ENCODE measurements at regions not wholly inside any gene's neighbourhood (a gene's known extent, or its start where the extent isn't known, plus 50 kb on each side); places are given as distances from the start of the nearest gene placed in this dataset.

DNA sequence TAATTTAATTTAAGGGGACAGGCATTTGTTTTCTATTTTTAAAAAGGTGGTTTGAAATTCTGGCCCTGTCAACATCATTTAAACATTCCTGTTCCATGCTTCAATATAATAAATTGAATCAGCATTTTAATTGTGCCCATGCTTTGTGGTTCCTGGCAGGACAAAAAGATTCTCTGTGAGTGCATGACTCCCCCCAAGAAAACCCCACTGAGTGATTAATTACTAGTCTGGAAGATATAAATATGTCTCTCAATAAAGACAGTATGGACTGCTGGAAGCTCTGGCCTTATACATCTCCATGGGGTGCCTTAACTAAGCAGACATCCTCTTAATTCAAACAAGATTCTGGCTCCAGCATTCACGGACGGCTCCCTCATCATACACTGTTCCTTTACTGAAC, 95.0 kb upstream of the PSMD7 start:
- ChIA-PET CTCF (ENCODE audit: unreplicated experiment) (no interaction called here), POLR2A (no interaction called here)
- no peak overlapping the region for H3K4me2 ChIP-seq (ENCODE audit: low read length)
- no peaks in the 10 kb centered on the region for H3K9me3 ChIP-seq (ENCODE audit: low read length)
- H3K36me3 ChIP-seq (ENCODE audit: insufficient read depth, low read length) = no peaks in the 10 kb centered on the region
- DNase-seq (ENCODE audit: low spot score) = no peak
- no peak overlapping the region for H3K27ac ChIP-seq (ENCODE audit: low read depth, low read length, poor library complexity, severe bottlenecking)
- no peaks in the 10 kb centered on the region for H3K9me2 ChIP-seq (ENCODE audit: insufficient read depth, low read length)
- H3K4me1 ChIP-seq (ENCODE audit: insufficient read depth, low read length, poor library complexity, severe bottlenecking) = no peaks in the 10 kb centered on the region
- intact Hi-C loops (cut with micrococcal nuclease; ENCODE audit: unreplicated experiment) = no loop called here
- H4K20me1 ChIP-seq (ENCODE audit: insufficient read depth, low read length) = no peaks in the 10 kb centered on the region
- no peak for TF ChIP-seq EZH2phosphoT487 (IDR thresholded peaks at IDR 0.05; ENCODE audit: borderline replicate concordance, low read depth, low read length)
- TF ChIP-seq, protein P1, sequence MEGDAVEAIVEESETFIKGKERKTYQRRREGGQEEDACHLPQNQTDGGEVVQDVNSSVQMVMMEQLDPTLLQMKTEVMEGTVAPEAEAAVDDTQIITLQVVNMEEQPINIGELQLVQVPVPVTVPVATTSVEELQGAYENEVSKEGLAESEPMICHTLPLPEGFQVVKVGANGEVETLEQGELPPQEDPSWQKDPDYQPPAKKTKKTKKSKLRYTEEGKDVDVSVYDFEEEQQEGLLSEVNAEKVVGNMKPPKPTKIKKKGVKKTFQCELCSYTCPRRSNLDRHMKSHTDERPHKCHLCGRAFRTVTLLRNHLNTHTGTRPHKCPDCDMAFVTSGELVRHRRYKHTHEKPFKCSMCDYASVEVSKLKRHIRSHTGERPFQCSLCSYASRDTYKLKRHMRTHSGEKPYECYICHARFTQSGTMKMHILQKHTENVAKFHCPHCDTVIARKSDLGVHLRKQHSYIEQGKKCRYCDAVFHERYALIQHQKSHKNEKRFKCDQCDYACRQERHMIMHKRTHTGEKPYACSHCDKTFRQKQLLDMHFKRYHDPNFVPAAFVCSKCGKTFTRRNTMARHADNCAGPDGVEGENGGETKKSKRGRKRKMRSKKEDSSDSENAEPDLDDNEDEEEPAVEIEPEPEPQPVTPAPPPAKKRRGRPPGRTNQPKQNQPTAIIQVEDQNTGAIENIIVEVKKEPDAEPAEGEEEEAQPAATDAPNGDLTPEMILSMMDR (conservative IDR thresholded peaks at IDR 0.05; ENCODE audit: low read length) = no peak
- H3K79me2 ChIP-seq (ENCODE audit: insufficient read depth, low read depth, low read length) = no peaks in the 10 kb centered on the region
- no peak overlapping the region for H3K4me3 ChIP-seq (ENCODE audit: low read depth, low read length, poor library complexity, severe bottlenecking)
- no peak overlapping the region for H2AFZ ChIP-seq (ENCODE audit: low read length)
- BruUV-seq (replicated peaks) = no TSS peak

DNA sequence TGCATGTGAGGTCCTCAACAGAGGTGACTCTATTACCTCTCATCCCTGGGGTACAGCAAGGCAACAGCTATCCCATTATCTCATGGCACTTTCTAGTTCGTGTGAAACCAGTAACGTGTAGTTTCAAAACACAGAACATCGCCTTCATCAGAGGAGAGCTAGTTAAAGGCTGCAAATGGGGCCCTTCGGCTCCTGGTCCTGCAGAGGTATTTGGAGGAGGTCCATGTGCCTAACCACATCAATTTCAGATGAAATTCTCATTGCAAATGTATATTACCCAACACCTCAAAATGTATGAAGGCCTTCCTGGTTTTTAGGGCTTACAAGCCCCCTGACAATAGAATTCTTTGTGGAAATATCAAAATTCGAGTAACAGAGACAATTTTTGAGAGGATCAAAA, 95.7 kb upstream of the PSMD7 start:
- no TSS peak for BruUV-seq (replicated peaks)
- ChIA-PET CTCF (ENCODE audit: unreplicated experiment) (no interaction called here), POLR2A (no interaction called here)
- TF ChIP-seq, protein P1 (conservative IDR thresholded peaks at IDR 0.05; ENCODE audit: low read length) = no peak
- no peak for TF ChIP-seq EZH2phosphoT487 (IDR thresholded peaks at IDR 0.05; ENCODE audit: borderline replicate concordance, low read depth, low read length)
- intact Hi-C loops (cut with micrococcal nuclease; ENCODE audit: unreplicated experiment) = no loop called here
- Histone ChIP-seq H3K79me2 (ENCODE audit: insufficient read depth, low read depth, low read length) (no peaks in the 10 kb centered on the region), H3K4me1 (ENCODE audit: insufficient read depth, low read length, poor library complexity, severe bottlenecking) (no peaks in the 10 kb centered on the region), H3K4me2 (ENCODE audit: low read length) (no peak overlapping the region), H3K36me3 (ENCODE audit: insufficient read depth, low read length) (no peaks in the 10 kb centered on the region), H3K9me3 (ENCODE audit: low read length) (no peaks in the 10 kb centered on the region), H3K27ac (ENCODE audit: low read depth, low read length, poor library complexity, severe bottlenecking) (no peak overlapping the region), H3K4me3 (ENCODE audit: low read depth, low read length, poor library complexity, severe bottlenecking) (no peak overlapping the region), H2AFZ (ENCODE audit: low read length) (no peak overlapping the region), H4K20me1 (ENCODE audit: insufficient read depth, low read length) (no peaks in the 10 kb centered on the region), H3K9me2 (ENCODE audit: insufficient read depth, low read length) (no peaks in the 10 kb centered on the region)
- DNase-seq (ENCODE audit: low spot score) = no peak

DNA sequence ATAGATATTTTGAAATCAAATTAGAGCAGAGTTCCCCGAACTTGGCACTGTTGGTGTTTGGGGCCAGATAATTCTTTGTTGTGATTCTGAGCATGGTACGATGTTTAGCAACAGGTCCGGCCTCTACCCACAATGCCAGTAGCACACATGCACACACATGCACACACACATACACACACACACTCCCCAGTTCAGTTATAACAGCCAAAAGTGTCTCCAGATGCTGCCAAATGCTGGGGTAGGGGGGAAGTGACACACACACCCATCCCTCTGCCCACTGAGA, 96.8 kb upstream of the PSMD7 start:
- Histone ChIP-seq H3K4me2 (ENCODE audit: low read length) (no peak overlapping the region), H3K4me3 (ENCODE audit: low read depth, low read length, poor library complexity, severe bottlenecking) (no peak overlapping the region), H3K36me3 (ENCODE audit: insufficient read depth, low read length) (no peaks in the 10 kb centered on the region), H4K20me1 (ENCODE audit: insufficient read depth, low read length) (no peaks in the 10 kb centered on the region), H3K9me3 (ENCODE audit: low read length) (no peaks in the 10 kb centered on the region), H2AFZ (ENCODE audit: low read length) (no peak overlapping the region), H3K27ac (ENCODE audit: low read depth, low read length, poor library complexity, severe bottlenecking) (no peak overlapping the region), H3K4me1 (ENCODE audit: insufficient read depth, low read length, poor library complexity, severe bottlenecking) (no peaks in the 10 kb centered on the region), H3K79me2 (ENCODE audit: insufficient read depth, low read depth, low read length) (no peaks in the 10 kb centered on the region), H3K9me2 (ENCODE audit: insufficient read depth, low read length) (no peaks in the 10 kb centered on the region)
- CTCF ChIA-PET (ENCODE audit: unreplicated experiment) = no interaction called here
- DNase-seq (ENCODE audit: low spot score) = no peak
- POLR2A ChIA-PET = no interaction called here
- intact Hi-C loops (cut with micrococcal nuclease; ENCODE audit: unreplicated experiment) = no loop called here
- TF ChIP-seq, protein P1 (conservative IDR thresholded peaks at IDR 0.05; ENCODE audit: low read length) = no peak
- TF ChIP-seq EZH2phosphoT487 (IDR thresholded peaks at IDR 0.05; ENCODE audit: borderline replicate concordance, low read depth, low read length) = no peak
- no TSS peak for BruUV-seq (replicated peaks)

All from OCI-LY7 (cell line).